GM19238 (cell line): ENCODE measurements at regions not wholly inside any gene's neighbourhood (a gene's known extent, or its start where the extent isn't known, plus 50 kb on each side); places are given as distances from the start of the nearest gene placed in this dataset.
"Not testable (repeated sequence)": the region's sequence is repeated elsewhere in the genome, so short reads cannot be mapped to it uniquely, and the experiment has no call there.

ENCODE experiments used
- DNase-seq: peaks from one replicate; pipeline ENCODE4 v3.0.0; 2011; ENCODE audit warnings: low spot score; ENCODE audit not compliant: insufficient read length

GRCh38 chr12:66774929-66775328, 96.1 kb upstream of the GRIP1 start:
- no peak for DNase-seq

GRCh38 chr12:66775871-66776270, 97.0 kb upstream of the GRIP1 start:
- DNase-seq = no peak

GRCh38 chr12:66776974-66777373, 98.1 kb upstream of the GRIP1 start:
- DNase-seq = peak; percentile 5

GRCh38 chr12:66779466-66779865, 100.6 kb upstream of the GRIP1 start:
- DNase-seq = no peak

GRCh38 chr12:66786531-66787308, 107.8 kb upstream of the GRIP1 start:
- no peak for DNase-seq

- DNase-seq = no peak
Observed at GRCh38 chr12:66799551-66799950, 120.7 kb upstream of the GRIP1 start.

- no peak for DNase-seq
Observed at GRCh38 chr12:66800046-66800445, 121.2 kb upstream of the GRIP1 start.

- no peak for DNase-seq
Observed at GRCh38 chr12:66803930-66804329, 125.1 kb upstream of the GRIP1 start.

- DNase-seq = no peak
Observed at GRCh38 chr12:66804563-66804974, 125.7 kb upstream of the GRIP1 start.

GRCh38 chr12:66808606-66809005, 129.7 kb upstream of the GRIP1 start:
- no peak for DNase-seq

GRCh38 chr12:66813137-66813892, 134.4 kb upstream of the GRIP1 start:
- DNase-seq = no peak

- no peak for DNase-seq
Observed at GRCh38 chr12:66819587-66819986, 140.7 kb upstream of the GRIP1 start.

GRCh38 chr12:66822961-66823360, 144.1 kb upstream of the GRIP1 start:
- no peak for DNase-seq

GRCh38 chr12:66823857-66824570, 145.1 kb upstream of the GRIP1 start:
- DNase-seq = no peak

GRCh38 chr12:66825921-66826320, 147.0 kb upstream of the GRIP1 start:
- DNase-seq = not testable (repeated sequence)

GRCh38 chr12:66829660-66830325, 150.9 kb upstream of the GRIP1 start:
- no peak for DNase-seq

GRCh38 chr12:66831495-66831894, 152.6 kb upstream of the GRIP1 start:
- no peak for DNase-seq

GRCh38 chr12:66832997-66833396, 154.1 kb upstream of the GRIP1 start:
- DNase-seq = no peak

- DNase-seq = no peak
Observed at GRCh38 chr12:66836623-66837310, 157.9 kb upstream of the GRIP1 start.

- no peak for DNase-seq
Observed at GRCh38 chr12:66837311-66837627, 158.4 kb upstream of the GRIP1 start.

- DNase-seq = no peak
Observed at GRCh38 chr12:66838366-66838765, 159.5 kb upstream of the GRIP1 start.
